ENCODE measurements at regions not wholly inside any gene's neighbourhood (a gene's known extent, or its start where the extent isn't known, plus 50 kb on each side); places are given as distances from the start of the nearest gene placed in this dataset.
"Not testable (repeated sequence)": the region's sequence is repeated elsewhere in the genome, so short reads cannot be mapped to it uniquely, and the experiment has no call there.

DNA sequence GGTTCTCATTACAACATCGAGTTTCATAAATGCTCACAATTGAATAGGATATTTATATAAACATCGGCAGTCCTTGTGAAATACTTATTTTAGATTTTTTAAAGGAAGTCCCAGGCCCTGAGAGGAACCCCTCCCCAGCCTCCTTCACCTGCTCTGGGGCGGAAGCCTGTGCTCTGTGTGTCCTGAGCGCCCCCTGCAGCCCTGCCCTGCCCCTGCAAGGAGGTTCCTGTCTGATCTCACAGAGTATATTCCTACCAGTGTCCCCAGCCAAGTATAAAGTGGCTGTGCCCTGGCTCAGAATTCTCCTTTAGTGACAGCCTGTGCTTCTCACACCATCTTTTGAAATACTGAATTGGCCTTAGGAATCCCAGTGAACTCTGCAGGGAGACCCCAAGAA lies 659.5 kb downstream of the TMEM121 start:
- H3K4me3 ChIP-seq (ENCODE audit: low read depth, low read length): no peak overlapping the region
- TF ChIP-seq, protein P1, sequence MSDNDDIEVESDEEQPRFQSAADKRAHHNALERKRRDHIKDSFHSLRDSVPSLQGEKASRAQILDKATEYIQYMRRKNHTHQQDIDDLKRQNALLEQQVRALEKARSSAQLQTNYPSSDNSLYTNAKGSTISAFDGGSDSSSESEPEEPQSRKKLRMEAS (IDR thresholded peaks at IDR 0.05; ENCODE audit: low read depth, low read length): no peak
- TF ChIP-seq, protein P2, sequence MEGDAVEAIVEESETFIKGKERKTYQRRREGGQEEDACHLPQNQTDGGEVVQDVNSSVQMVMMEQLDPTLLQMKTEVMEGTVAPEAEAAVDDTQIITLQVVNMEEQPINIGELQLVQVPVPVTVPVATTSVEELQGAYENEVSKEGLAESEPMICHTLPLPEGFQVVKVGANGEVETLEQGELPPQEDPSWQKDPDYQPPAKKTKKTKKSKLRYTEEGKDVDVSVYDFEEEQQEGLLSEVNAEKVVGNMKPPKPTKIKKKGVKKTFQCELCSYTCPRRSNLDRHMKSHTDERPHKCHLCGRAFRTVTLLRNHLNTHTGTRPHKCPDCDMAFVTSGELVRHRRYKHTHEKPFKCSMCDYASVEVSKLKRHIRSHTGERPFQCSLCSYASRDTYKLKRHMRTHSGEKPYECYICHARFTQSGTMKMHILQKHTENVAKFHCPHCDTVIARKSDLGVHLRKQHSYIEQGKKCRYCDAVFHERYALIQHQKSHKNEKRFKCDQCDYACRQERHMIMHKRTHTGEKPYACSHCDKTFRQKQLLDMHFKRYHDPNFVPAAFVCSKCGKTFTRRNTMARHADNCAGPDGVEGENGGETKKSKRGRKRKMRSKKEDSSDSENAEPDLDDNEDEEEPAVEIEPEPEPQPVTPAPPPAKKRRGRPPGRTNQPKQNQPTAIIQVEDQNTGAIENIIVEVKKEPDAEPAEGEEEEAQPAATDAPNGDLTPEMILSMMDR (IDR thresholded peaks at IDR 0.05; ENCODE audit: low read depth, low read length): peak; percentile 39
- DNase-seq (ENCODE audit: low read depth): peak; percentile 12

DNA sequence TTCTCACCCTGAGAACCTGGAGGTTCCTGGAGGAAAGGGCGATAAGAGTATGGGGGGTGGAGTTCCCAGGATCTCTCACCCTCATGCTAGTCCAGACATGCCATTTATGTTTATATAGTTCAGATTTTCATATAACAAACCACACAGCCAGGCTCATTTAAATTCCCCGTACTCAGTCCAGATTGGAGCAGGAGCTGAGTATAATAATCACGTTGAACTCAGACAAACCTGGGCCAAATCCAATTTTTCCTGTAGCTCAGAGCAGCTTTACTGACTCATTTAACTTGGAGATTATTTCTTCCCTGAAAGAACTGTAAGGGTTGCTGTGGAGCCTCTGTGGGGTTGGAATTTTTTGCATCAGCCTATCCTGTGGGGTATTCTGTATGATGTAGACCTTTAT lies 660.8 kb downstream of the TMEM121 start:
- TF ChIP-seq MYC (IDR thresholded peaks at IDR 0.05; ENCODE audit: low read depth, low read length) (no peak), POLR2A (IDR thresholded peaks at IDR 0.05; ENCODE audit: extremely low read depth, insufficient read length) (no peak)
- TF ChIP-seq, protein P1 (IDR thresholded peaks at IDR 0.05; ENCODE audit: low read depth, low read length): no peak
- TF ChIP-seq, protein P2 (IDR thresholded peaks at IDR 0.05; ENCODE audit: low read depth, low read length): no peak
- DNase-seq (ENCODE audit: low read depth): no peak
- H3K4me3 ChIP-seq (ENCODE audit: low read depth, low read length): no peak overlapping the region

DNA sequence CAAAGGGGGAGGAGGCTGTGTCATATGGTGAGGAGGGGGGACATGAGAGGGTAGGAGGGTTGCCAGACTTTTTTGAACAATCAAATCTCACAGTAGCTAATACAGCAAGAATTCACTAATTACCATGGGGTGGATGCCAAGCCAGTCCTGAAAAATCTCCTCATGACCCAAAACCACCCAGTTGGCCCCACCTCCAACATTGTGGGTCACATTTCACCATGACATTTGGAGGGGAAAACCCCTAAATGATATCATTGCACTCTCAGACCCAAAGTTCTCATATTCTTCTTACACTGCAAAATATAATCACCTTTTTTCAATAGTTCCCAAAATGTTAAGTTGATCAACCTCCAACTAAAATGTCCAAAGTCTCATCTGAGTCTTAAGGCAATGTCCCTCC lies 666.3 kb downstream of the TMEM121 start:
- not testable (repeated sequence) for DNase-seq (ENCODE audit: low read depth)

DNA sequence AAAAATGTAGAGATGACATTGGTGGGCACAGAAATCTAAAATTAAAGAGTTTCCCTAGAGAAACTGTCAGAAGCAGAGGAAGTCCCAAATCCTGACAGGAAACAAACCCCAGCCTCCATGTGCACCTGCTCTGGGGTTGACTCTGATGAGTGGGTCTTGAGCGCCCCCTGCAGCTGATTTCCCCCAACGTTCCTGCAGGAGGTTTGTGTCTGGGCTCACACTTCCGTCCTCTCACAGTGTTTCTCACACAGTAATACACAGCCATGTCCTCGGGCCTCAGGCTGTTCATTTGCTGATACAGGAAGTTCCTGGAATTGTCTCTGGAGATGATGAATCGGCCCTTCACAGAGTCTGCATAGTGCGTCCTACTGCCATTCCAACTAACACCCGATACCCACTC lies 670.1 kb downstream of the TMEM121 start:
- peak; percentile 3 for DNase-seq (ENCODE audit: low read depth)
- TF ChIP-seq, protein P2 (IDR thresholded peaks at IDR 0.05; ENCODE audit: low read depth, low read length): peak; percentile 22
- H3K4me3 ChIP-seq (ENCODE audit: low read depth, low read length): not testable (repeated sequence)

More for the DNA sequence above, 666.3 kb downstream of the TMEM121 start:
- not testable (repeated sequence) for H3K4me3 ChIP-seq (ENCODE audit: low read depth, low read length)

DNA sequence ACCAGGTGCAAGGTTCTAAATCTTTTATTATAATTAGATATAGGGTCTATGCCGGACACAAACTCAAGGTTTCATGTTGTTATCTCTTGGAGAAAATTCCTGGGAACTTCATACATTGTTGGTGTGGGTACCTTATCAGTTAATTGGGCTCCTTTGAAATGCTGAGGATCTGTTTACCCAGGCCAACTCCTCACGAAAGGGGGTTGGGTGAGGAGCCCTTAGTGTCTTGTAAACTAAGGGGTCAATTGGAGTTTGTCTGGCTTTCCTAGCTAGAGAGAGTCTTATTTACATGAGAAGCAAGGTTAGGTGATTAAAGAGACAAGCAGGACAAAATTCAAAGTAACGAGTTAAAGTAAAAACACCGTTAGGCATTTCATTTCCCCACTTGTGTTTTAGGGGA lies 670.9 kb downstream of the TMEM121 start:
- DNase-seq (ENCODE audit: low read depth); H3K4me3 ChIP-seq (ENCODE audit: low read depth, low read length): not testable (repeated sequence)

DNA sequence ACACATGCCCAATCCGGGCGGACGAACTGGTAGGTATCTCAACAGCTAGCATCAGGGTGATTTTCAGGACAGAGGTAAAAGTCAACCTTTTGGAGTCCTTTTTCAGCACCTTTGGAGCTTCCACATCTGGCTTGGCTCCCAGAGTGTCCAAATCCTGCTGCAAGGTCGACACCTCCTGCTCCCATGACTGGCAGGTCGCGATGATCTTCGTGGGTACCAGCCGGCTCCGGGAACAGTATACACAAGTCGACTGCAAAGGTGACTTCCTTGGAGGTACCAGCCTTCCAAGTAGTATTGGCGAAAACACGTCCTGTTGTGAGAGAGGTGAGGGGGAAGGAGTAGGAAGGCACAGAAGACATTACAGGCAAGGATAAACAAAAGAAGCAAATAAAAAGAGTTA lies 672.7 kb downstream of the TMEM121 start:
- no peak overlapping the region for H3K4me3 ChIP-seq (ENCODE audit: low read depth, low read length)
- no peak for DNase-seq (ENCODE audit: low read depth)
- no peak for TF ChIP-seq POLR2A (IDR thresholded peaks at IDR 0.05; ENCODE audit: extremely low read depth, insufficient read length)
- TF ChIP-seq, protein P1 (IDR thresholded peaks at IDR 0.05; ENCODE audit: low read depth, low read length): no peak
- TF ChIP-seq, protein P2 (IDR thresholded peaks at IDR 0.05; ENCODE audit: low read depth, low read length): no peak

DNA sequence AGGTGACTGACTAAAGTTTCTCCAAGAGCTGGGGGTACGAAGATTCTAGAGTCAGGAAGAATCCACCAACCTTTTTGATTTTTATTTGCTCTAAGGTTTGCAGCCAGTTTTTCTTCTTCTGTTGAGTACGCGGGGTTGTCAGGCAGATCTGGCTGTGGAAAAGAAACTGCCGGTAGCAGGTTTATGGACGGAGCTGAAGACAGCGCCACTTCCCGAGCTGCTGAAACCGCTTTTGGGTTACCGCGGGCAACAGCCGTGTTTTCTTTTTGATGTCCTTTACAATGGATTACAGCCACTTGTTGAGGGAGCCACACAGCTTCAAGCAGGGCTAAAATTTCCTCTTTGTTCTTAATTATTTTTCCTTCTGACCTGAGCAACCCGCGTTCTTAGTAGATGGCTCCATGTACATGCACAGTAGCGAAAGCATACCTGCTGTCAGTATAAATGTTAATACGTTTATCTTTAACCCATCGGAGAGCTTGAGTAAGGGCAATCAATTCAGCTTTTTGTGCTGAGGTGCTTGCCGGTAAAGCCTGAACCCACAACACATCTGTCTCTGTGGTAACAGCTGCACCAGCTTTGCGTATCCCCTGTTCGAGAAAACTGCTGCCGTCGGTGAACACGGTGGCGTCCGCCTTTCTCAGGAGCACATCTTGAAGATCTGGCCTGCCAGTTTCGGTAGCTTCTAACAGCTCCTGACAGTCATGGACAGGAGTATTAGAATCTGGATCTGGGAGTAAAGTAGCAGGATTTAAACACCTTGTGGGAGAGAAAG lies 674.3 kb downstream of the TMEM121 start:
- no peak for DNase-seq (ENCODE audit: low read depth)
- no peak overlapping the region for H3K4me3 ChIP-seq (ENCODE audit: low read depth, low read length)
- TF ChIP-seq MYC (IDR thresholded peaks at IDR 0.05; ENCODE audit: low read depth, low read length): no peak
- TF ChIP-seq, protein P2 (IDR thresholded peaks at IDR 0.05; ENCODE audit: low read depth, low read length): no peak

Measured in NB4 (cell line).